DOHH2 (cell line): ENCODE measurements at regions not wholly inside any gene's neighbourhood (a gene's known extent, or its start where the extent isn't known, plus 50 kb on each side); places are given as distances from the start of the nearest gene placed in this dataset.

Experiments used
- H3F3A ChIP-seq: fragments of 200-600 bp; sonication (generic), shearing (Covaris generic); 2 replicates; pipeline ENCODE4 v1.6.0; 2016; ENCODE audit warnings: antibody characterized with exemption, mild to moderate bottlenecking; ENCODE audit not compliant: control insufficient read depth, insufficient read depth
- H3K27ac ChIP-seq: fragments of 200-600 bp; sonication (generic); 2 replicates; pipeline ENCODE4 v1.5.1; 2014; ENCODE audit warnings: low read depth, mild to moderate bottlenecking, low read length, moderate library complexity
- H3K27me3 ChIP-seq: fragments of 200-600 bp; sonication (generic); 2 replicates; pipeline ENCODE4 v1.6.1; 2014; ENCODE audit warnings: mild to moderate bottlenecking, low read length, mixed read lengths; ENCODE audit not compliant: control insufficient read depth
- H3K36me3 ChIP-seq: fragments of 200-600 bp; sonication (generic); 2 replicates; pipeline ENCODE4 v1.6.1; 2014; ENCODE audit warnings: mild to moderate bottlenecking, low read length, moderate library complexity, mixed read lengths; ENCODE audit not compliant: control insufficient read depth
- H3K4me1 ChIP-seq: fragments of 200-600 bp; sonication (generic); 2 replicates; pipeline ENCODE4 v1.6.1; 2014; ENCODE audit warnings: mild to moderate bottlenecking, low read length, mixed read lengths; ENCODE audit not compliant: control insufficient read depth
- H3K4me2 ChIP-seq: fragments of 200-600 bp; sonication (generic); 2 replicates; pipeline ENCODE4 v1.6.0; 2014; ENCODE audit warnings: mild to moderate bottlenecking, low read length, moderate library complexity
- H3K4me3 ChIP-seq: fragments of 200-600 bp; sonication (generic); 2 replicates; pipeline ENCODE4 v1.5.1; 2014; ENCODE audit warnings: mild to moderate bottlenecking, low read length, mixed read lengths
- H3K79me2 ChIP-seq: fragments of 200-600 bp; sonication (generic); 2 replicates; pipeline ENCODE4 v1.6.1; 2014; ENCODE audit warnings: mild to moderate bottlenecking, low read length, mixed read lengths; ENCODE audit not compliant: control insufficient read depth
- H3K9me2 ChIP-seq: fragments of 200-600 bp; sonication (generic); replicated peaks from 2 replicates; pipeline ENCODE4 v1.6.1; 2014; ENCODE audit warnings: mild to moderate bottlenecking, low read length, mixed read lengths; ENCODE audit not compliant: control insufficient read depth
- H3K9me3 ChIP-seq: fragments of 200-600 bp; sonication (generic); 2 replicates; pipeline ENCODE4 v1.6.1; 2014; ENCODE audit warnings: antibody characterized with exemption, low read length, mixed read lengths; ENCODE audit not compliant: control insufficient read depth, insufficient read depth
- H4K20me1 ChIP-seq: fragments of 200-600 bp; sonication (generic); 2 replicates; pipeline ENCODE4 v1.6.0; 2014; ENCODE audit warnings: low read depth, mild to moderate bottlenecking, antibody characterized with exemption, low read length, moderate library complexity; ENCODE audit not compliant: control insufficient read depth, insufficient read depth
- EZH2phosphoT487 ChIP-seq: fragments of 200-600 bp; sonication (generic); IDR thresholded peaks from 2 replicates; pipeline ENCODE4 v1.6.1; 2017; ENCODE audit warnings: borderline replicate concordance, mild to moderate bottlenecking, antibody characterized with exemption, low read length, moderate library complexity, mixed read lengths
- TF ChIP-seq, protein P1 (sequence below): fragments of 200-600 bp; sonication (generic); IDR thresholded peaks from one replicate; pipeline ENCODE4 v1.5.1; 2014; ENCODE audit warnings: antibody characterized with exemption, mild to moderate bottlenecking, low read depth, low read length; ENCODE audit not compliant: poor library complexity, severe bottlenecking

DNA sequence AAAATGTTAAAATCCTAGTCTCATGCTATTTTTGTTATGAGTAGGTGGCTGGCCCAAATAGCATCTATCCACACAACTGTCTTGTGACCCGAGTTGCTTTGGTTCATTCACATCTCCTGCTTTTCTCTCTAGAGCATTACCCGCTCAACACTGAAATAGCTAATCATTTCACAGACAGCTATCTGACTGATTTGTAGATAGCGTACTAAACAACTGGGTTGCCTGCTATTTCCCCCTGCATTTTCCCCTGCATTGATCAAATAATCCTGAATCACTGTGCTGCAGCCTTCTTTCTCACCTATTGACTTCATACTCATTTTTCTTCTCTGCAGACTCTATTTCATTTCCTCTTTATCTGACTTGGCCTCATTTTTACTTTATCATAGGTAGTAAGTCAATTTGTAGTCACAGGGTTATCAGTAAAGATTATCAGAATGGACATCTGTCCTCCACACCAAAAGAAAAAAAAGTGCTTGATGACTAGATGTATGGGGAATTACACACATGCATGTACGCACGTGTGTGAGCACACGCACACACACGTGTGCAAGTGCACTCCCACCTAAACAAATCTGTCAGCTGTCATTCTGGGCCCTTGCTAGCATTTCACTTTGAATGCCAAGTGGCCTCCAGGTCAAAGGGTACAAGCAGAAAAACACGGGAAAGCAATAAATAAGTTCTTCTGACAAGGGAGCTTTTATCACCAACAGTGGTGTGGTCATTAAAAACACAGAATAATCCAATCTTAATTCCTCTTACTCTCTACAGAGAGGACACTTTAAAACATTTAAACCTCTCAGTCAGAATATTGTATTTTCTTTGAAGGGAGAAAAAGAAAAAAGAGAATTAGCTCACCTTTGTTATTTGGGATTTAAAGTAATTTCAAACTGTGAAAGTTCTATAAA lies 501.6 kb downstream of the EFNA5 start:
- Histone ChIP-seq H3K36me3 (no peaks in the 10 kb centered on the region), H3K27me3 (no peaks in the 10 kb centered on the region), H3K27ac (no peak overlapping the region), H3K4me1 (no peaks in the 10 kb centered on the region), H4K20me1 (no peaks in the 10 kb centered on the region), H3K4me3 (no peak overlapping the region), H3K4me2 (no peak overlapping the region), H3K79me2 (no peaks in the 10 kb centered on the region), H3K9me2 (no peaks in the 10 kb centered on the region), H3K9me3 (no peaks in the 10 kb centered on the region; the same call in 1 of the 2 replicates), H3F3A (no peaks in the 10 kb centered on the region)
- TF ChIP-seq EZH2phosphoT487: no peak
- TF ChIP-seq, protein P1, sequence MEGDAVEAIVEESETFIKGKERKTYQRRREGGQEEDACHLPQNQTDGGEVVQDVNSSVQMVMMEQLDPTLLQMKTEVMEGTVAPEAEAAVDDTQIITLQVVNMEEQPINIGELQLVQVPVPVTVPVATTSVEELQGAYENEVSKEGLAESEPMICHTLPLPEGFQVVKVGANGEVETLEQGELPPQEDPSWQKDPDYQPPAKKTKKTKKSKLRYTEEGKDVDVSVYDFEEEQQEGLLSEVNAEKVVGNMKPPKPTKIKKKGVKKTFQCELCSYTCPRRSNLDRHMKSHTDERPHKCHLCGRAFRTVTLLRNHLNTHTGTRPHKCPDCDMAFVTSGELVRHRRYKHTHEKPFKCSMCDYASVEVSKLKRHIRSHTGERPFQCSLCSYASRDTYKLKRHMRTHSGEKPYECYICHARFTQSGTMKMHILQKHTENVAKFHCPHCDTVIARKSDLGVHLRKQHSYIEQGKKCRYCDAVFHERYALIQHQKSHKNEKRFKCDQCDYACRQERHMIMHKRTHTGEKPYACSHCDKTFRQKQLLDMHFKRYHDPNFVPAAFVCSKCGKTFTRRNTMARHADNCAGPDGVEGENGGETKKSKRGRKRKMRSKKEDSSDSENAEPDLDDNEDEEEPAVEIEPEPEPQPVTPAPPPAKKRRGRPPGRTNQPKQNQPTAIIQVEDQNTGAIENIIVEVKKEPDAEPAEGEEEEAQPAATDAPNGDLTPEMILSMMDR: no peak

DNA sequence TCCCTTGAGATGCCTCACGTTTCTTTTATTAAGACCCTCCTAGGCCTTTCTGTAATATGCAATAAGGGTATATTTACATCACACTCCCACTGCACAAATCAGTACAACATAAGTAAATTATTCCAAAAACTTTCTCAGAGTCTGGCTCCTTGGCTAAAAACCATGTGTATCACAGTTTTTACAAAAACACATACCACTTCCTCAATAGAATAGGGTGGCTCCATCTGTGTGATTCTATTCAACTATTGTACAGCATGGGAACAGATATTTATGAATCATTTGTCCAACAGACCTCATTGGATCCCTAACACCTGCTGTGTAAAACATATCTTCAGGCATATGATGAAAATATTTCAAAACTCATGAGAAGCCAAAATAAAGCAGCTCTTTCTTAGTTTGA lies 502.7 kb downstream of the EFNA5 start:
- TF ChIP-seq, protein P1: no peak
- no peak for TF ChIP-seq EZH2phosphoT487
- H3K9me2 ChIP-seq: no peaks in the 10 kb centered on the region
- no peaks in the 10 kb centered on the region for H4K20me1 ChIP-seq
- no peaks in the 10 kb centered on the region; the same call in 1 of the 2 replicates for H3K9me3 ChIP-seq
- no peaks in the 10 kb centered on the region for H3K79me2 ChIP-seq
- H3K4me3 ChIP-seq: no peak overlapping the region
- no peaks in the 10 kb centered on the region for H3F3A ChIP-seq
- H3K4me1 ChIP-seq: no peaks in the 10 kb centered on the region
- no peak overlapping the region for H3K4me2 ChIP-seq
- H3K36me3 ChIP-seq: no peaks in the 10 kb centered on the region
- no peaks in the 10 kb centered on the region for H3K27me3 ChIP-seq
- H3K27ac ChIP-seq: no peak overlapping the region

DNA sequence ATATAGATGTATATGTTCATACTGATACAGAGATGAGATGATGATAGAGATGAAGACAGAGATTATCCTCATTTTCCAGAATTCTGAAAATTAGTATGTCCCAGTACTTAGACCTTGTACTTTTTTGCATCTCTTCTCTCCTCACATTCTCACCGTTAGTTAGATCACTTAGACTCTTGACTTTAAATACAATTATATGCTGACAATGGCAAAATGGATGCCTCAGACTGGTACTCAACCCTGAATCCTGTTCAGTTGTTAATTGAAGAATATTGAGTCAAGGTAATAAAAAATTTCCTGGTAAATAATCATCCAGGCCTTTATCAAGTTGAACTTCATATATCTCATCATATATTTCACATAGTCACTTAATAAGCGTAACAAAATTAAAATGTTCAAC lies 505.4 kb downstream of the EFNA5 start:
- Histone ChIP-seq H3K4me2 (no peak overlapping the region), H3K79me2 (no peaks in the 10 kb centered on the region), H3K9me3 (no peaks in the 10 kb centered on the region; the same call in 1 of the 2 replicates), H3K9me2 (no peaks in the 10 kb centered on the region), H3K27ac (no peak overlapping the region), H3K4me3 (no peak overlapping the region), H3F3A (no peaks in the 10 kb centered on the region), H3K4me1 (no peaks in the 10 kb centered on the region), H3K36me3 (no peaks in the 10 kb centered on the region), H3K27me3 (no peaks in the 10 kb centered on the region), H4K20me1 (no peaks in the 10 kb centered on the region)
- TF ChIP-seq, protein P1: no peak
- TF ChIP-seq EZH2phosphoT487: no peak
